H4 (cell line): ENCODE measurements at regions not wholly inside any gene's neighbourhood (a gene's known extent, or its start where the extent isn't known, plus 50 kb on each side); places are given as distances from the start of the nearest gene placed in this dataset.
"Not testable (repeated sequence)": the region's sequence is repeated elsewhere in the genome, so short reads cannot be mapped to it uniquely, and the experiment has no call there.

ENCODE experiments used
- DNase-seq: peaks from one replicate; pipeline ENCODE4 v3.0.0-alpha.2; 2015; ENCODE audit warnings: low spot score

DNA sequence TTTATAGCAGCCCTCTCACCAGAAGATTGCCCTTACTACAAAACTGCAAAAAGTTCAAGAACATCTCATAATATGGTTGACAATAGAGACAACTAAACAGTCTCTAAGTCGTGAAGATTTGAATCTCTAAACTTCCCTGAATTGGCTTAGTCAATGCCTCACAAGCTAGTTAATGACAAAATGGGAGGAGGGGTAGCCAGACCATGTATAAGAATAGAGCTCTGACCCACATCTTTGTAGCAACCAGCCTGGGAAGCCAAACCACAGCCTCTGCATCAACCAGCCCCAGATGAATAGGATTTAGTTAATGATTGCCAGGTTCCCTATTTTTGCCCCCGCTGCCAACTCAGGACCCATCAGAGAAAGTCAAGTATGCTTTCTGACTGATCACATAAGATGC lies 1265.9 kb upstream of the PCDH10 start:
- DNase-seq: not testable (repeated sequence)

GRCh38 chr4:131925662-131926061 lies 1223.4 kb upstream of the PCDH10 start:
- not testable (repeated sequence) for DNase-seq

GRCh38 chr4:131967646-131968045 lies 1181.4 kb upstream of the PCDH10 start:
- not testable (repeated sequence) for DNase-seq

DNA sequence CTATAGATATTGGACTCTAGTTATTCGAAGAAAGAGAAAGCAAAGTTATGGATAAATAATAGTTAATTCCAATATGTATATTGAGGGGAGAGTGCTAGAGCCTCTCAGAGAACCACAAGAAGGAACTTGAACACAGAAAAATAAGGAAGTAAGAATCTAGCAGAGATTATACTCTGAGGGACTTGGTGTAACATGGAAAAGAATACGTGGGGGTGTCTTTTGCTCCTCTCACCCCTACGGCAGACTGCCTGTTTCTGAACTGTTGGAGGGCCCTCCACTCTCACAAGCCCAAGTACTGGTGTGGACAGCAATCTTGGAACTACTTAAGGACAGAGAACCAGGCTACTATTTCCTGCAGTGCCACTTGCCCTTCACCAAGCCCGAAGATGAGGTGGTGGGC lies 1174.4 kb upstream of the PCDH10 start:
- DNase-seq: no peak

DNA sequence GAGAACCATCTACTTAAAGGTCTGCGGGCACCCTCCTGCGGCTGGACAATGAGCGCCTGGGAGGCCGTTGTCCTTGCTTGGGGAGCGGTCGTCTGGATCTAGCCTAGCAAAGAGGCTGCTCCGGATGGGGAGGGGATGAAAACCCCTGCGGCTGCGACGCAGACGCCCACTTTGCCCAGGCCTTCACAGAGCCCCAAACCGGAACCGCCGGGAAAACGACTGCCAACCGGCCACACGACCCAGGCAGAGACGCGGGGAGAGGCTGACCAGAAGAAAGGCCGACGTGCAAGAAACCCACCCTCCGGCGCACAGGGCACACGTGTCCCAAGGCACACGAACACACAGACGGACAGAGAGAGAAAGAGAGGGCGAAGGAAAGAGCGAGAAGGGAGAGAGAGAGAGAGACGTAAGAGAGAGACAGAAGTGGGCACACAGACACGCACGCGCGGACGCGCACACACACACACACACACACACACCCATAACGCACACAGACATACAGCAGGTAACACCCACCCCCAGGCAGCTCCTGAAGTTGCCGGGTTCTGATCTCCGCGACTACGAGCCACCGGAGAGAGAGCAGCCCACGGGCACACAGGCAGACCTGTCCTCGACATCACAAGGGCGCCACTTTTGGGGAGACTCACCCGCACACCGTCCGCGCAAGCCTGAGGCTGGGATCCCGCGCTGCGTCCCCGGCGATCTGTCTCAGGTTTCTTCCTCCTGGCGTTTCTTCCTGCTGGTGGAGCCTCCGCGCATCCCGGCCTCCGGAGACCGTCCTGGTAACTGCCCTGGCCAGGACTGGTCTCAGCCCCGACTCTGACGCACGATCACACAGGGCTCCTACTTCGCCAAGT lies 1173.6 kb upstream of the PCDH10 start:
- not testable (repeated sequence) for DNase-seq

- not testable (repeated sequence) for DNase-seq
Measured at GRCh38 chr4:131976133-131977002, 1172.7 kb upstream of the PCDH10 start.

- DNase-seq: no peak
Measured at GRCh38 chr4:131978120-131978519, 1171.0 kb upstream of the PCDH10 start.

DNA sequence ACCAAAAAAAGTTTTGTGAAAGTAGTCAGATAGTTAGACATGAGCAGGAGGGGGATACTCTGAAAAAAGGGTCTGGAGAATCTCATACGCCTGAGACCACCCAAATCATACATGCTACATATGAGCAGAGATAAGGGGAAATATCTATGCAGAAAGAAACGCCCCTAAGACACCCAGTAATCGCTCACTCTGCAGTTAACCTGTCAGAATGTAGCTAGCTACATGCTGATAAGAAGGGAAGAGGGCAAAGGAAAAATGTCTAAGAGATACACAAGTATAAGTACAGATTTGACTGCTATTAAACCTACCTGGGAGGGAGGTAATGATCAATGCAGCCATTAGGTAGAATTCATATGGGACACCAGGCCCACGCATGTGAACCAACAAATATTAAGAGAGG lies 1159.5 kb upstream of the PCDH10 start:
- DNase-seq: no peak

DNA sequence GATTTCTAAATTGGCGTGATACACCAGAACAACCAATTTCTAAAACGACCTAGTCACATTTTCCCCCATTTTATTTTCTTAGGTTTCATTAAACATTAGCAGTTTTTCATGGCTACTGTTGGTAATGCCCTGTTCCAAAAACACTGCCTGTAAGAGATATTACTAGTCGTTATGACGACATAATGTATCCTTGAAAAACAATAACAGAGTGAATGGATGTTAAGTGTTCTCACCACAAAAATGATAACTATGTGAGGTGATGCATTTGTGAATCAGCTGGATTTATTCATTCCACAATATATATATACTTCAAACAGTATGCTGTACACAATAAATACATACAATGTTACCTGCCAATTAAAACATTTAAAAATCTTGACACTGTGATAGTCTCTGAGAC lies 1147.6 kb upstream of the PCDH10 start:
- DNase-seq: no peak

GRCh38 chr4:132003593-132003992 lies 1145.5 kb upstream of the PCDH10 start:
- no peak for DNase-seq

GRCh38 chr4:132015321-132015720 lies 1133.8 kb upstream of the PCDH10 start:
- no peak for DNase-seq

- DNase-seq: no peak
Measured at GRCh38 chr4:132016703-132017350, 1132.3 kb upstream of the PCDH10 start.

GRCh38 chr4:132026166-132026565 lies 1122.9 kb upstream of the PCDH10 start:
- no peak for DNase-seq

GRCh38 chr4:132026816-132027215 lies 1122.3 kb upstream of the PCDH10 start:
- DNase-seq: no peak

GRCh38 chr4:132056496-132056895 lies 1092.6 kb upstream of the PCDH10 start:
- no peak for DNase-seq

- no peak for DNase-seq
Measured at GRCh38 chr4:132059227-132059626, 1089.9 kb upstream of the PCDH10 start.

DNA sequence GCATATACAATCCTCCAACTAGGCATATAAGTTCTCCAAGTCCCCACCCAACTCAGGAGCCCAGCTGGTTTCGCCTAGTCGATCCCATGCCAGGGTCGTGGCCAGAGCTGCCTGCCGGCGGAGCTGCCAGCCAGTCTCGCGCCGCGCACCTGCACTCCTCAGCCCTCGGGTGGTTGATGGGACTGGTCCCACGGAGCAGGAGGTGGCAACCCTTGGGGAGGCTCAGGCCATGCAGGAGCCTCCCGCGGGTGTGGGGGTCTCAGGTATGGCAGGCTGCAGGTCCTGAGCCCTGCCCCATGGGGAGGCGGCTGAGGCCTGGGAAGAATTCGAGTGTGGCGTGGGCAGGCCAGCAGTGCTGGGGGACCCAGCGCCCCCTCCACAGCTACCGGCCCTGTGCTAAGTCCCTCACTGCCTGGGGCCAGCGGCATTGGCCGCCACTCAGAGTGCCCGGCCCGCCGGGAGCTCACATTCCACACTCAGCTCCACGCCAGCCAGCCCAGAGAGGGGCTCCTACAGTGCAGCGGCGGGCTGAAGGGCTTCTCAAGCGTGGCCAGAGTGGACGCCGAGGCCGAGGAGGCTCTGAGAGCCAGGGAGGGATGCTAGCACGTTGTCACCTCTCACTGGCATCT lies 1086.4 kb upstream of the PCDH10 start:
- no peak for DNase-seq

DNA sequence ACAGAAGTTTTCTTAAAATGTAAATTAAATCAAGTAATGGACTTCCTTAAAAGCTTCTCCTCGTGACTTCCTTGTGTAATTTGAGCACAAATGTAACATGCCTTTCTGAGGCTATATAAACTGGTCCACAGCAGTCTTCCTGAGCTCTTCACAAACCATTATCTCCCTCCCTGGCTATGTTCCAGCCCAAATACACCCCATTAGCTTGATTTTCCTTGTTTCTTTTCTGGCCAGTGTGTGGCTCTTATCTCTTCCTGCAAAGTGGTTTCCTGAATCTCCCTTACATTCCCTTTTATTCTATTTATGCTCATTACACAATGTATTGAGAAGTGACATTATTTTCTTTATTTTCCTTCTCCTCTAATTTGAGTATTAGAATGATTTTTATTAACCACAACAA lies 1085.3 kb upstream of the PCDH10 start:
- DNase-seq: no peak

- DNase-seq: no peak
Measured at GRCh38 chr4:132065940-132066495, 1083.1 kb upstream of the PCDH10 start.

DNA sequence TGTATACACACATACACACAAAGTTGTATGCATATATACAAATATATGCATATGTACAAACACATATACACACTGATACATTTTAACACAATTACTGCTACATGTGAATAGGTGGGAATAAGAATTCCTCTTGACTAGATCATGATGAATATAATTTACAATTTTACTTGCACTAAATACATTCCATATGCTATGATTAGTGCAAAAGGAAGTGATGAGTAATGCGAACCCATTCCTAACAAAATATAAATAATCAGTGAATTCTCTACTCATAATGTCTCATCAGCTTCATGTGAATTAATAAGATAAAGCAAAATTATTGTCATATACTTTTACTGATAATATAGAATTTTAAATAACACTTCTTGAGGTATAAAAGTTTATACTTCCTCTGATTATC lies 1077.3 kb upstream of the PCDH10 start:
- no peak for DNase-seq

- DNase-seq: no peak
Measured at GRCh38 chr4:132076829-132077228, 1072.3 kb upstream of the PCDH10 start.

- no peak for DNase-seq
Measured at GRCh38 chr4:132085105-132085504, 1064.0 kb upstream of the PCDH10 start.
